ENCODE measurements at regions not wholly inside any gene's neighbourhood (a gene's known extent, or its start where the extent isn't known, plus 50 kb on each side); places are given as distances from the start of the nearest gene placed in this dataset.

GRCh38 chrX:4268676-4269075 is 555.2 kb upstream of the PRKX start:
- Mint-ChIP-seq H3K9me3 (no peaks in the 10 kb centered on the region), H3K4me3 (no peak overlapping the region), H3K36me3 (ENCODE audit: low read depth) (no peaks in the 10 kb centered on the region), H3K4me1 (no peaks in the 10 kb centered on the region), H3K27me3 (no peaks in the 10 kb centered on the region), H3K27ac (no peak overlapping the region)
- ATAC-seq (replicated peaks) = no peak

- Mint-ChIP-seq H3K9me3 (no peaks in the 10 kb centered on the region), H3K36me3 (ENCODE audit: low read depth) (no peaks in the 10 kb centered on the region), H3K27me3 (no peaks in the 10 kb centered on the region), H3K4me1 (no peaks in the 10 kb centered on the region), H3K27ac (no peak overlapping the region), H3K4me3 (no peak overlapping the region)
- no peak for ATAC-seq (replicated peaks)
Observed at GRCh38 chrX:4265036-4265435, 551.6 kb upstream of the PRKX start.

GRCh38 chrX:4263030-4263803 is 549.8 kb upstream of the PRKX start:
- H3K27me3 Mint-ChIP-seq = no peaks in the 10 kb centered on the region
- no peaks in the 10 kb centered on the region for H3K9me3 Mint-ChIP-seq
- H3K4me3 Mint-ChIP-seq = no peak overlapping the region
- H3K27ac Mint-ChIP-seq = no peak overlapping the region
- H3K4me1 Mint-ChIP-seq = no peaks in the 10 kb centered on the region
- no peaks in the 10 kb centered on the region for H3K36me3 Mint-ChIP-seq (ENCODE audit: low read depth)
- no peak for ATAC-seq (replicated peaks)

GRCh38 chrX:4253092-4253491 is 539.6 kb upstream of the PRKX start:
- no peaks in the 10 kb centered on the region for H3K27me3 Mint-ChIP-seq
- peaks cover 9% of the 10 kb centered on the region for H3K9me3 Mint-ChIP-seq
- H3K36me3 Mint-ChIP-seq (ENCODE audit: low read depth) = no peaks in the 10 kb centered on the region
- no peak overlapping the region for H3K4me3 Mint-ChIP-seq
- ATAC-seq (replicated peaks) = no peak
- H3K27ac Mint-ChIP-seq = no peak overlapping the region
- no peaks in the 10 kb centered on the region for H3K4me1 Mint-ChIP-seq

- H3K9me3 Mint-ChIP-seq = peaks cover 9% of the 10 kb centered on the region
- no peak for ATAC-seq (replicated peaks)
- H3K4me3 Mint-ChIP-seq = no peak overlapping the region
- no peaks in the 10 kb centered on the region for H3K36me3 Mint-ChIP-seq (ENCODE audit: low read depth)
- H3K27ac Mint-ChIP-seq = no peak overlapping the region
- H3K27me3 Mint-ChIP-seq = no peaks in the 10 kb centered on the region
- H3K4me1 Mint-ChIP-seq = no peaks in the 10 kb centered on the region
Observed at GRCh38 chrX:4249401-4249800, 536.0 kb upstream of the PRKX start.

GRCh38 chrX:4243759-4244158 is 530.3 kb upstream of the PRKX start:
- Mint-ChIP-seq H3K4me3 (no peak overlapping the region), H3K27me3 (no peaks in the 10 kb centered on the region), H3K36me3 (ENCODE audit: low read depth) (no peaks in the 10 kb centered on the region), H3K4me1 (no peaks in the 10 kb centered on the region), H3K27ac (no peak overlapping the region), H3K9me3 (no peaks in the 10 kb centered on the region)
- ATAC-seq (replicated peaks) = no peak

- H3K27me3 Mint-ChIP-seq = no peaks in the 10 kb centered on the region
- no peaks in the 10 kb centered on the region for H3K4me1 Mint-ChIP-seq
- H3K36me3 Mint-ChIP-seq (ENCODE audit: low read depth) = no peaks in the 10 kb centered on the region
- no peak overlapping the region for H3K4me3 Mint-ChIP-seq
- no peak overlapping the region for H3K27ac Mint-ChIP-seq
- no peak for ATAC-seq (replicated peaks)
- H3K9me3 Mint-ChIP-seq = no peaks in the 10 kb centered on the region
Observed at GRCh38 chrX:4240541-4241194, 527.2 kb upstream of the PRKX start.

GRCh38 chrX:4239650-4240540 is 526.4 kb upstream of the PRKX start:
- no peak overlapping the region for H3K4me3 Mint-ChIP-seq
- no peaks in the 10 kb centered on the region for H3K9me3 Mint-ChIP-seq
- ATAC-seq (replicated peaks) = no peak
- H3K27me3 Mint-ChIP-seq = no peaks in the 10 kb centered on the region
- no peak overlapping the region for H3K27ac Mint-ChIP-seq
- H3K4me1 Mint-ChIP-seq = no peaks in the 10 kb centered on the region
- no peaks in the 10 kb centered on the region for H3K36me3 Mint-ChIP-seq (ENCODE audit: low read depth)

GRCh38 chrX:4238916-4239315 is 525.5 kb upstream of the PRKX start:
- H3K27ac Mint-ChIP-seq = no peak overlapping the region

GRCh38 chrX:4225086-4225485 is 511.6 kb upstream of the PRKX start:
- H3K27me3 Mint-ChIP-seq = no peaks in the 10 kb centered on the region
- no peaks in the 10 kb centered on the region for H3K4me1 Mint-ChIP-seq
- peaks cover 3% of the 10 kb centered on the region for H3K9me3 Mint-ChIP-seq
- H3K4me3 Mint-ChIP-seq = no peak overlapping the region
- no peak overlapping the region for H3K27ac Mint-ChIP-seq
- ATAC-seq (replicated peaks) = no peak
- H3K36me3 Mint-ChIP-seq (ENCODE audit: low read depth) = no peaks in the 10 kb centered on the region

More at GRCh38 chrX:4238916-4239315, 525.5 kb upstream of the PRKX start:
- Mint-ChIP-seq H3K4me1 (no peaks in the 10 kb centered on the region), H3K27me3 (no peaks in the 10 kb centered on the region), H3K9me3 (no peaks in the 10 kb centered on the region), H3K4me3 (no peak overlapping the region), H3K36me3 (ENCODE audit: low read depth) (no peaks in the 10 kb centered on the region)
- no peak for ATAC-seq (replicated peaks)

GRCh38 chrX:4206941-4207340 is 493.5 kb upstream of the PRKX start:
- Mint-ChIP-seq H3K27ac (no peak overlapping the region), H3K36me3 (ENCODE audit: low read depth) (no peaks in the 10 kb centered on the region), H3K4me1 (no peaks in the 10 kb centered on the region), H3K27me3 (no peaks in the 10 kb centered on the region), H3K4me3 (no peak overlapping the region), H3K9me3 (peaks cover 8% of the 10 kb centered on the region)
- ATAC-seq (replicated peaks) = no peak

- Mint-ChIP-seq H3K4me3 (no peak overlapping the region), H3K27me3 (no peaks in the 10 kb centered on the region), H3K27ac (no peak overlapping the region), H3K36me3 (ENCODE audit: low read depth) (no peaks in the 10 kb centered on the region), H3K9me3 (peaks cover 4% of the 10 kb centered on the region), H3K4me1 (no peaks in the 10 kb centered on the region)
- no peak for ATAC-seq (replicated peaks)
Observed at GRCh38 chrX:4197971-4198370, 484.5 kb upstream of the PRKX start.

GRCh38 chrX:4193500-4194155 is 480.2 kb upstream of the PRKX start:
- Mint-ChIP-seq H3K4me1 (no peaks in the 10 kb centered on the region), H3K36me3 (ENCODE audit: low read depth) (no peaks in the 10 kb centered on the region), H3K27me3 (no peaks in the 10 kb centered on the region), H3K9me3 (peaks cover 4% of the 10 kb centered on the region), H3K4me3 (no peak overlapping the region), H3K27ac (no peak overlapping the region)
- ATAC-seq (replicated peaks) = no peak

- Mint-ChIP-seq H3K36me3 (ENCODE audit: low read depth) (no peaks in the 10 kb centered on the region), H3K27me3 (no peaks in the 10 kb centered on the region), H3K4me3 (no peak overlapping the region), H3K27ac (no peak overlapping the region), H3K9me3 (peaks cover 4% of the 10 kb centered on the region), H3K4me1 (no peaks in the 10 kb centered on the region)
- ATAC-seq (replicated peaks) = no peak
Observed at GRCh38 chrX:4186331-4186730, 472.9 kb upstream of the PRKX start.

Measured in activated T-helper 17 cell treated with anti-CD3 and anti-CD28 coated beads, Interleukin-2, amount 50 U/mL, for 72 hours (primary cell).